ENCODE measurements at regions not wholly inside any gene's neighbourhood (a gene's known extent, or its start where the extent isn't known, plus 50 kb on each side); places are given as distances from the start of the nearest gene placed in this dataset.

DNA sequence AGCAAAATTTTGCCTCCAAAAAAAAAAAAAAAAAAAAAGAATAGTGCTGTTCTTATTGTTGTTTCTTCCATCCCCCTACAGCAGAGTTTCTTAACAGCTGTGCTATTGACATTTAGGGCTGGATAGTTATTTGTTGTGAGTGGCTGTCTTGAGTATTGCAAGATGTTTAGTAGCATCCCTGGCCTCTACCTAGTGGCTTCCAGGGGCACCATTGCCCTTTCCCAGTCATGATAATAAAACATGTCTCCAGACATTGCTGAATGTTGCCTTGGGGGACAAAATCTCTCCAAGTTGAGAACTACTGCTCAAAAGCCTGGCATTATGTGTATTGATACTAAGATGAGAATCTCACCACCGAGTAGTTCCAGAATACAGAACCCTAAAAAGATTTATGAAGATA, 108.7 kb downstream of the PALM2AKAP2 start:
- TF ChIP-seq SREBF2 (IDR thresholded peaks at IDR 0.05) (no peak), CHD2 (IDR thresholded peaks at IDR 0.05; ENCODE audit: low read length, partially characterized antibody) (no peak), POLR2A (IDR thresholded peaks at IDR 0.05; ENCODE audit: low read length) (no peak), MAFK (IDR thresholded peaks at IDR 0.05; ENCODE audit: partially characterized antibody) (no peak), EHF (CRISPR knock-in tag; IDR thresholded peaks at IDR 0.05) (no peak)
- TF ChIP-seq, protein P1, sequence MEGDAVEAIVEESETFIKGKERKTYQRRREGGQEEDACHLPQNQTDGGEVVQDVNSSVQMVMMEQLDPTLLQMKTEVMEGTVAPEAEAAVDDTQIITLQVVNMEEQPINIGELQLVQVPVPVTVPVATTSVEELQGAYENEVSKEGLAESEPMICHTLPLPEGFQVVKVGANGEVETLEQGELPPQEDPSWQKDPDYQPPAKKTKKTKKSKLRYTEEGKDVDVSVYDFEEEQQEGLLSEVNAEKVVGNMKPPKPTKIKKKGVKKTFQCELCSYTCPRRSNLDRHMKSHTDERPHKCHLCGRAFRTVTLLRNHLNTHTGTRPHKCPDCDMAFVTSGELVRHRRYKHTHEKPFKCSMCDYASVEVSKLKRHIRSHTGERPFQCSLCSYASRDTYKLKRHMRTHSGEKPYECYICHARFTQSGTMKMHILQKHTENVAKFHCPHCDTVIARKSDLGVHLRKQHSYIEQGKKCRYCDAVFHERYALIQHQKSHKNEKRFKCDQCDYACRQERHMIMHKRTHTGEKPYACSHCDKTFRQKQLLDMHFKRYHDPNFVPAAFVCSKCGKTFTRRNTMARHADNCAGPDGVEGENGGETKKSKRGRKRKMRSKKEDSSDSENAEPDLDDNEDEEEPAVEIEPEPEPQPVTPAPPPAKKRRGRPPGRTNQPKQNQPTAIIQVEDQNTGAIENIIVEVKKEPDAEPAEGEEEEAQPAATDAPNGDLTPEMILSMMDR (IDR thresholded peaks at IDR 0.05), result no peak

Data from A549 (cell line).